GM23338 (cell line): ENCODE measurements at regions not wholly inside any gene's neighbourhood (a gene's known extent, or its start where the extent isn't known, plus 50 kb on each side); places are given as distances from the start of the nearest gene placed in this dataset.

Experiments
- ATAC-seq: fragments of 200-7000 bp; cut with Tn5 transposase; 3 replicates; pipeline ENCODE4 v1.9.1; 2020
- DNase-seq: peaks from one replicate; pipeline ENCODE4 v3.0.0-alpha.2; 2015; ENCODE audit warnings: low spot score
- H2AFZ ChIP-seq: fragments of 200-600 bp; sonication (generic); 2 replicates; pipeline ENCODE4 v1.8.0; 2016; ENCODE audit warnings: antibody characterized with exemption, mild to moderate bottlenecking, moderate library complexity
- H3F3A ChIP-seq: fragments of 200-600 bp; sonication (generic); replicated peaks from 2 replicates; pipeline ENCODE4 v1.8.0; 2017; ENCODE audit warnings: antibody characterized with exemption, mixed run types, low read depth
- H3K27ac ChIP-seq: fragments of 200-600 bp; sonication (generic); 2 replicates; pipeline ENCODE4 v1.6.1; 2016; ENCODE audit warnings: low read depth
- H3K27me3 ChIP-seq: fragments of 200-600 bp; sonication (generic); 2 replicates; pipeline ENCODE4 v1.8.0; 2016; ENCODE audit warnings: mild to moderate bottlenecking, mixed run types, moderate library complexity; ENCODE audit not compliant: insufficient read depth
- H3K36me3 ChIP-seq: fragments of 200-600 bp; sonication (generic); 2 replicates; pipeline ENCODE4 v1.8.0; 2016; ENCODE audit warnings: mild to moderate bottlenecking; ENCODE audit not compliant: insufficient read depth
- H3K4me1 ChIP-seq: fragments of 200-600 bp; sonication (generic); 2 replicates; pipeline ENCODE4 v1.8.0; 2016; ENCODE audit warnings: mild to moderate bottlenecking, moderate library complexity; ENCODE audit not compliant: insufficient read depth
- H3K4me2 ChIP-seq: fragments of 200-600 bp; sonication (generic); 2 replicates; pipeline ENCODE4 v1.7.1; 2017; ENCODE audit warnings: mixed run types
- H3K4me3 ChIP-seq: fragments of 200-600 bp; sonication (generic); 2 replicates; pipeline ENCODE4 v1.6.1; 2016; ENCODE audit warnings: mixed run types
- H3K79me2 ChIP-seq: fragments of 200-600 bp; sonication (generic); replicated peaks from 2 replicates; pipeline ENCODE4 v1.8.0; 2017; ENCODE audit warnings: mild to moderate bottlenecking; ENCODE audit not compliant: insufficient read depth
- H3K9me2 ChIP-seq: fragments of 200-600 bp; sonication (generic); 2 replicates; pipeline ENCODE4 v1.8.0; 2017; ENCODE audit not compliant: insufficient read depth
- H4K20me1 ChIP-seq: fragments of 200-600 bp; sonication (generic); replicated peaks from 2 replicates; pipeline ENCODE4 v1.8.0; 2017; ENCODE audit warnings: mild to moderate bottlenecking; ENCODE audit not compliant: insufficient read depth
- H3K27ac Mint-ChIP-seq: 2 replicates; pipeline ENCODE4 v1.8.0; 2020; ENCODE audit warnings: inconsistent platforms, mild to moderate bottlenecking, moderate library complexity, mixed read lengths
- H3K27me3 Mint-ChIP-seq: 3 replicates; pipeline ENCODE4 v1.8.0; 2022; ENCODE audit warnings: low read depth, mild to moderate bottlenecking, moderate library complexity, mixed read lengths, inconsistent platforms; ENCODE audit not compliant: insufficient read depth, poor library complexity
- H3K36me3 Mint-ChIP-seq: 3 replicates; pipeline ENCODE4 v1.8.0; 2021; ENCODE audit warnings: low read depth, mild to moderate bottlenecking, inconsistent platforms, moderate library complexity, mixed read lengths
- H3K4me1 Mint-ChIP-seq: 3 replicates; pipeline ENCODE4 v1.8.0; 2020; ENCODE audit warnings: mild to moderate bottlenecking, inconsistent platforms, mixed read lengths
- H3K4me3 Mint-ChIP-seq: 3 replicates; pipeline ENCODE4 v1.8.0; 2021; ENCODE audit warnings: moderate library complexity, mild to moderate bottlenecking, inconsistent platforms, mixed read lengths
- H3K9me3 Mint-ChIP-seq: 3 replicates; pipeline ENCODE4 v1.8.0; 2020; ENCODE audit warnings: moderate library complexity, mild to moderate bottlenecking, inconsistent platforms, mixed read lengths
- CREB1 ChIP-seq: fragments of 250-450 bp; sonication (Bioruptor Pico); IDR thresholded peaks from 2 replicates; pipeline ENCODE4 v1.5.0; 2020; ENCODE audit warnings: low read depth, mild to moderate bottlenecking, moderate library complexity
- JUNB ChIP-seq: IDR thresholded peaks from one replicate; pipeline ENCODE4 v1.6.1; 2016; ENCODE audit warnings: antibody characterized with exemption; ENCODE audit not compliant: unreplicated experiment
- POLR2AphosphoS5 ChIP-seq: IDR thresholded peaks from 2 replicates; pipeline ENCODE4 v1.6.1; 2016; ENCODE audit warnings: antibody characterized with exemption, low read depth
- STAT1 ChIP-seq: IDR thresholded peaks from one replicate; pipeline ENCODE4 v1.6.1; 2016; ENCODE audit warnings: antibody characterized with exemption; ENCODE audit not compliant: unreplicated experiment
- ZNF331 ChIP-seq: fragments of 250-450 bp; sonication (Bioruptor Pico); IDR thresholded peaks from 2 replicates; pipeline ENCODE4 v1.5.0; 2020; ENCODE audit warnings: low read depth, mild to moderate bottlenecking, moderate library complexity
- ZNF462 ChIP-seq: fragments of 250-450 bp; sonication (Bioruptor Pico); IDR thresholded peaks from 2 replicates; pipeline ENCODE4 v1.5.0; 2020; ENCODE audit warnings: mild to moderate bottlenecking, moderate library complexity
- TF ChIP-seq, protein P1 (sequence below), 2 experiments: fragments of 200-600 bp in 1 of 2; sonication (generic) in 1 of 2; conservative IDR thresholded peaks; 2 replicates each; pipeline versions ENCODE4 v1.5.1 to v1.6.1; 2016 to 2017; ENCODE audit warnings: antibody characterized with exemption in 2 of 2, low read depth in 2 of 2, mild to moderate bottlenecking in 2 of 2, moderate library complexity in 1 of 2

- Histone ChIP-seq H4K20me1 (no peaks in the 10 kb centered on the region), H3K9me2 (peaks cover 4% of the 10 kb centered on the region; the same call in 1 of the 2 replicates), H3K27ac (no peak overlapping the region), H3F3A (no peaks in the 10 kb centered on the region), H3K27me3 (no peaks in the 10 kb centered on the region), H3K79me2 (no peaks in the 10 kb centered on the region), H2AFZ (no peak overlapping the region), H3K36me3 (no peaks in the 10 kb centered on the region), H3K4me2 (no peak overlapping the region), H3K4me3 (no peak overlapping the region), H3K4me1 (no peaks in the 10 kb centered on the region)
- H3K36me3 Mint-ChIP-seq, result peaks cover 29% of the 10 kb centered on the region
- TF ChIP-seq, protein P1, sequence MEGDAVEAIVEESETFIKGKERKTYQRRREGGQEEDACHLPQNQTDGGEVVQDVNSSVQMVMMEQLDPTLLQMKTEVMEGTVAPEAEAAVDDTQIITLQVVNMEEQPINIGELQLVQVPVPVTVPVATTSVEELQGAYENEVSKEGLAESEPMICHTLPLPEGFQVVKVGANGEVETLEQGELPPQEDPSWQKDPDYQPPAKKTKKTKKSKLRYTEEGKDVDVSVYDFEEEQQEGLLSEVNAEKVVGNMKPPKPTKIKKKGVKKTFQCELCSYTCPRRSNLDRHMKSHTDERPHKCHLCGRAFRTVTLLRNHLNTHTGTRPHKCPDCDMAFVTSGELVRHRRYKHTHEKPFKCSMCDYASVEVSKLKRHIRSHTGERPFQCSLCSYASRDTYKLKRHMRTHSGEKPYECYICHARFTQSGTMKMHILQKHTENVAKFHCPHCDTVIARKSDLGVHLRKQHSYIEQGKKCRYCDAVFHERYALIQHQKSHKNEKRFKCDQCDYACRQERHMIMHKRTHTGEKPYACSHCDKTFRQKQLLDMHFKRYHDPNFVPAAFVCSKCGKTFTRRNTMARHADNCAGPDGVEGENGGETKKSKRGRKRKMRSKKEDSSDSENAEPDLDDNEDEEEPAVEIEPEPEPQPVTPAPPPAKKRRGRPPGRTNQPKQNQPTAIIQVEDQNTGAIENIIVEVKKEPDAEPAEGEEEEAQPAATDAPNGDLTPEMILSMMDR (conservative IDR thresholded peaks at IDR 0.05; ENCODE audit: low read depth in 2 of 2), result peak; percentile 77 to 78
- no peak for TF ChIP-seq STAT1
- H3K27ac Mint-ChIP-seq, result 0 out of 2 replicates have a peak overlapping the region, but pooled peaks have one; percentile 45
- peaks cover 2% of the 10 kb centered on the region for H3K27me3 Mint-ChIP-seq
- no peak overlapping the region for H3K4me3 Mint-ChIP-seq
- H3K4me1 Mint-ChIP-seq, result peaks cover 8% of the 10 kb centered on the region
- ATAC-seq (peak; percentile 82), DNase-seq (peak; percentile 93)
- H3K9me3 Mint-ChIP-seq, result peaks cover 18% of the 10 kb centered on the region
These were observed 347.9 kb upstream of the SPTLC3 start for GRCh38 chr20:12660918-12661317.

DNA sequence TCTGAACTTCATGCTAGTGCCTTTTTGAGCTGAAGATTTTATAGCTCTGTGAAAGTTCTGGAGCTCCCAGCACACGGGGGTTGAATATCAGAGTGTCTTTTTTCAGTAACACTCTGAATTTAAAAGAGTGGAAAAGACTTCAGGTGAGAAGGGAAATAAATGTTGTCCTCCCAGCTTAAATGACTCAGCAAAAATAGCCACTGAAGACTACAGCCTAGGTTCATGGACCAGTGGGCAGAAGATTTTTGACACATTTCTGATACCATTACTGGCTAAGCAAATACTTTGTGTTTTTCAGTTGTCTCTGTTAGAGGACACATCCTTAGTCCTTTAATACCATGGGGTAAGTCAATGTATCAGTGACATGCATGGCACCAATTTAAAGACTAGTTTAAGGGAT, 338.5 kb upstream of the SPTLC3 start:
- TF ChIP-seq ZNF462 (CRISPR knock-in tag), result no peak
- TF ChIP-seq POLR2AphosphoS5, result no peak
- TF ChIP-seq STAT1, result no peak
- no peak for TF ChIP-seq ZNF331 (CRISPR knock-in tag)
- TF ChIP-seq JUNB, result no peak
- no peak for TF ChIP-seq CREB1 (CRISPR knock-in tag)
- Mint-ChIP-seq H3K4me1 (peaks cover 14% of the 10 kb centered on the region; the same call in 2 of the 3 replicates), H3K36me3 (peaks cover 11% of the 10 kb centered on the region), H3K9me3 (peaks cover 5% of the 10 kb centered on the region), H3K4me3 (no peak overlapping the region), H3K27me3 (no peaks in the 10 kb centered on the region), H3K27ac (no peak overlapping the region)
- no peaks in the 10 kb centered on the region for H3K27me3 ChIP-seq
- peak overlapping the region; percentile 39; the same call in 1 of the 2 replicates for H2AFZ ChIP-seq
- H3K4me1 ChIP-seq, result peaks cover 7% of the 10 kb centered on the region; the same call in 1 of the 2 replicates
- H3F3A ChIP-seq, result no peaks in the 10 kb centered on the region
- no peak overlapping the region for H3K27ac ChIP-seq
- ATAC-seq (no peak), DNase-seq (no peak)
- H3K4me3 ChIP-seq, result no peak overlapping the region
- H3K9me2 ChIP-seq, result peaks cover 33% of the 10 kb centered on the region
- no peaks in the 10 kb centered on the region for H3K36me3 ChIP-seq
- H3K79me2 ChIP-seq, result no peaks in the 10 kb centered on the region
- H3K4me2 ChIP-seq, result no peak overlapping the region
- no peaks in the 10 kb centered on the region for H4K20me1 ChIP-seq
